K562 (cell line): ENCODE measurements at regions not wholly inside any gene's neighbourhood (a gene's known extent, or its start where the extent isn't known, plus 50 kb on each side); places are given as distances from the start of the nearest gene placed in this dataset.

Source experiments
- ATAC-seq: fragments of 200-7000 bp; cut with Tn5 transposase; 3 replicates; pipeline ENCODE4 v1.9.1; 2020; ENCODE audit warnings: moderate library complexity
- BruUV-seq: library from RNA; stranded (reverse); fragments of 400-500 nt; replicated peaks from 2 replicates; lab custom pipeline; 2021; lab: Mats Ljungman, UMichigan
- CTCF ChIA-PET: fragments of 300-600 bp; formaldehyde crosslinking; extraction: SDS; loops from one replicate; lab custom pipeline; 2021; ENCODE audit warnings: low intra/inter-chr PET ratio; lab: Yijun Ruan, JAX
- POLR2A ChIA-PET: fragments of 300-600, 350-650 bp; sonication (Branson Sonifier 250); formaldehyde crosslinking; extraction: SDS; loops from one replicate; lab custom pipeline; 2021; ENCODE audit warnings: antibody characterized with exemption, inconsistent platforms; lab: Yijun Ruan, JAX
- DNase-seq, 4 experiments: peaks; one replicate each; pipeline versions ENCODE4 v3.0.0 to v3.0.0-alpha.2; 2011 to 2018; ENCODE audit warnings: low spot score in 3 of 4, mixed read lengths in 3 of 4; ENCODE audit errors: extremely low read depth in 1 of 4
- FAIRE-seq: peaks from 2 replicates; lab custom pipeline; 2011; peaks lifted over from hg19 to GRCh38; lab: Jason Lieb, UNC
- H2AFZ ChIP-seq: 2 replicates; pipeline ENCODE4 v1.6.0; 2011; ENCODE audit warnings: low read depth, low read length, control low read depth, inconsistent platforms
- H3K27ac ChIP-seq: fragments of 200-600 bp; 3 replicates; pipeline ENCODE4 v1.8.0; 2011; ENCODE audit warnings: low read depth, mild to moderate bottlenecking, control low read depth, inconsistent platforms, low read length, moderate library complexity, mixed read lengths; ENCODE audit errors: extremely low read depth
- H3K27me3 ChIP-seq, 2 experiments: fragments of 300-600 bp in 1 of 2; 2 replicates in 1 of 2; 3 replicates in 1 of 2; pipeline versions ENCODE4 v1.6.0 to v1.8.0; 2011; ENCODE audit warnings: inconsistent platforms in 2 of 2, low read length in 2 of 2, mild to moderate bottlenecking in 1 of 2, mixed read lengths in 1 of 2, moderate library complexity in 1 of 2; ENCODE audit not compliant: control insufficient read depth in 2 of 2, insufficient read depth in 2 of 2
- H3K36me3 ChIP-seq: fragments of 300-600 bp; 3 replicates; pipeline ENCODE4 v1.8.0; 2011; ENCODE audit warnings: mild to moderate bottlenecking, low read length, inconsistent platforms; ENCODE audit not compliant: control insufficient read depth, insufficient read depth
- H3K4me1 ChIP-seq, 2 experiments: fragments of 200-600 bp in 1 of 2; replicated peaks in 1 of 2; 2 replicates in 1 of 2; 3 replicates in 1 of 2; pipeline versions ENCODE4 v1.5.1 to v1.8.0; 2011; ENCODE audit warnings: inconsistent platforms in 2 of 2, low read length in 2 of 2, mild to moderate bottlenecking in 1 of 2, mixed read lengths in 1 of 2, moderate library complexity in 1 of 2; ENCODE audit not compliant: control insufficient read depth in 2 of 2, insufficient read depth in 2 of 2
- H3K4me2 ChIP-seq: 2 replicates; pipeline ENCODE4 v1.6.1; 2011; ENCODE audit warnings: low read length, control low read depth, inconsistent platforms, mixed read lengths; ENCODE audit not compliant: insufficient read depth
- H3K4me3 ChIP-seq: fragments of 200-600 bp; sonication (generic), shearing (Covaris generic); 2 replicates; pipeline ENCODE4 v1.5.1; 2016; ENCODE audit warnings: control low read depth, inconsistent platforms
- H3K79me2 ChIP-seq: fragments of 200-600 bp; 3 replicates; pipeline ENCODE4 v1.8.0; 2011; ENCODE audit warnings: low read length, inconsistent platforms; ENCODE audit not compliant: control insufficient read depth, insufficient read depth
- H3K9ac ChIP-seq, 2 experiments: 2 replicates each; pipeline versions ENCODE4 v1.6.0 to v1.6.1; 2011; ENCODE audit warnings: low read depth in 2 of 2, low read length in 2 of 2, control low read depth in 1 of 2, inconsistent platforms in 1 of 2, mild to moderate bottlenecking in 1 of 2, mixed read lengths in 1 of 2; ENCODE audit not compliant: insufficient read depth in 1 of 2
- H3K9me1 ChIP-seq: one replicate; pipeline ENCODE4 v1.6.0; 2011; ENCODE audit warnings: inconsistent platforms, mild to moderate bottlenecking, low read length, moderate library complexity; ENCODE audit not compliant: control insufficient read depth, insufficient read depth
- H3K9me3 ChIP-seq: replicated peaks from 2 replicates; pipeline ENCODE4 v1.5.1; 2011; ENCODE audit warnings: low read depth, low read length, inconsistent platforms; ENCODE audit not compliant: control insufficient read depth, insufficient read depth
- H4K20me1 ChIP-seq: replicated peaks from 2 replicates; pipeline ENCODE4 v1.6.1; 2011; ENCODE audit warnings: low read length, inconsistent platforms, mixed read lengths; ENCODE audit not compliant: control insufficient read depth, insufficient read depth
- ATF3 ChIP-seq, 2 experiments: fragments of 450-650 bp in 1 of 2; sonication (generic) in 1 of 2; formaldehyde crosslinking in 1 of 2; IDR thresholded peaks in 1 of 2; conservative IDR thresholded peaks in 1 of 2; 2 replicates each; pipeline versions ENCODE4 v1.6.1 to v1.8.1; 2016 to 2023; ENCODE audit warnings: mild to moderate bottlenecking in 2 of 2, moderate library complexity in 2 of 2, inconsistent platforms in 1 of 2, missing genetic modification reagents in 1 of 2
- CBX1 ChIP-seq: sonication (generic); IDR thresholded peaks from 2 replicates; pipeline ENCODE4 v1.6.1; 2016; ENCODE audit warnings: antibody characterized with exemption, low read depth, mild to moderate bottlenecking
- MLX ChIP-seq, 2 experiments: fragments of 450-650 bp in 1 of 2; sonication (generic) in 1 of 2; formaldehyde crosslinking; conservative IDR thresholded peaks; 2 replicates each; pipeline versions ENCODE4 v1.4.0 to v1.8.1; 2020 to 2022; ENCODE audit warnings: mild to moderate bottlenecking in 1 of 2, missing genetic modification reagents in 1 of 2
- MYBL2 ChIP-seq, 2 experiments: fragments of 450-650 bp in 1 of 2; sonication (generic) in 1 of 2; formaldehyde crosslinking in 1 of 2; IDR thresholded peaks; 2 replicates each; pipeline versions ENCODE4 v1.6.1 to v1.8.1; 2017 to 2022; ENCODE audit warnings: borderline replicate concordance in 1 of 2, inconsistent platforms in 1 of 2, low read depth in 1 of 2, mild to moderate bottlenecking in 1 of 2, missing genetic modification reagents in 1 of 2, moderate library complexity in 1 of 2
- NFRKB ChIP-seq: fragments of 450-650 bp; IDR thresholded peaks from 2 replicates; pipeline ENCODE4 v1.6.1; 2016; ENCODE audit warnings: low read depth
- ZNF407 ChIP-seq: fragments of 450-650 bp; IDR thresholded peaks from 2 replicates; pipeline ENCODE4 v1.6.1; 2016; ENCODE audit warnings: low read depth
- ZSCAN29 ChIP-seq: fragments of 450-650 bp; IDR thresholded peaks from 2 replicates; pipeline ENCODE4 v1.6.1; 2017
- WGBS: fragments of 100-300 bp; shearing (Covaris generic); methylation state at CpG from one replicate; pipeline ENCODE4 v1.1.6; 2016; ENCODE audit warnings: low coverage, mixed read lengths; ENCODE audit not compliant: insufficient coverage; ENCODE audit errors: missing lambda C conversion rate; 5-methylcytosine and 5-hydroxymethylcytosine counted together
- in situ Hi-C: fragments of 300-500 bp; cut with MboI; formaldehyde crosslinking; loops from 4 replicates; pipeline ENCODE4 v1.15.0; 2018; ENCODE audit warnings: inconsistent platforms, mixed read lengths
- intact Hi-C: fragments of 100-400 bp; cut with micrococcal nuclease; formaldehyde crosslinking; loops from 2 replicates; pipeline ENCODE4 v1.14.2; 2022

- Histone ChIP-seq H3K4me1 (no peaks in the 10 kb centered on the region), H3K79me2 (no peaks in the 10 kb centered on the region), H4K20me1 (no peaks in the 10 kb centered on the region), H3K4me3 (no peak overlapping the region), H3K4me2 (no peak overlapping the region), H3K27ac (no peak overlapping the region), H3K9me3 (no peaks in the 10 kb centered on the region), H3K27me3 (peaks cover 0 to 12% of the 10 kb centered on the region in 2 experiments; a peak in 2 of 5 replicates), H2AFZ (no peak overlapping the region), H3K9me1 (no peaks in the 10 kb centered on the region), H3K9ac (no peak overlapping the region), H3K36me3 (no peaks in the 10 kb centered on the region)
- 0% methylated on average over 10 of the region's 10 CpGs for WGBS
- no TSS peak for BruUV-seq
- ChIA-PET CTCF (no interaction called here), POLR2A (no interaction called here)
- no peak for DNase-seq
- TF ChIP-seq ZNF407 (no peak), ATF3 (IDR thresholded peaks at IDR 0.05) (no peak), ATF3 (CRISPR knock-in tag; conservative IDR thresholded peaks at IDR 0.05) (no peak), NFRKB (no peak), ZSCAN29 (no peak), MLX (CRISPR knock-in tag; conservative IDR thresholded peaks at IDR 0.05) (no peak), CBX1 (no peak), MYBL2 (IDR thresholded peaks at IDR 0.05; ENCODE audit: low read depth) (no peak), MYBL2 (CRISPR knock-in tag; IDR thresholded peaks at IDR 0.05; ENCODE audit: borderline replicate concordance) (no peak)
- no peak for ATAC-seq
- intact Hi-C loops: no loop called here
- in situ Hi-C loops: no loop called here
- no peak for FAIRE-seq
Observed at GRCh38 chr16:73499276-73499675, 451.3 kb upstream of the ZFHX3 start.
